ENCODE measurements at regions not wholly inside any gene's neighbourhood (a gene's known extent, or its start where the extent isn't known, plus 50 kb on each side); places are given as distances from the start of the nearest gene placed in this dataset.

DNA sequence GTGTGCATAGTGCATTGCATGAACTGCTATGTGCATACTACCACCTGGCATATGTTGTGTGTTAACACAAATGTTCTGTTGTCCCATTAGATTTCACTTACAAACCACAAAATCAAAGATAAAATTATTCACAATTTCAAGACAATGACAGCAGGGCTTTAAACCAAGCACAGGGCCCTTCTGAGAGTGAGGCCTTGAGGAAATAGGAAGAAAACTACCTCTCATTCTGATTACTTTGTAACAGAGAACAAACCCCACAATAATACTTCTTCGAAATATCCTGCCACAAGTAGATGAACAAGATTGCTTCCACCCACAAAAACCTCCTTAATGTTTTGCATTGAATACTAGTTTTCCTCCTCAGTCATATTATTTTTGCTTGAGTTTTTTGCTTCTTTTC lies 85.5 kb upstream of the SPANXB1 start:
- Histone ChIP-seq H3K27ac (no peak overlapping the region), H3K9me3 (no peaks in the 10 kb centered on the region), H3K4me3 (no peak overlapping the region), H3K4me1 (no peaks in the 10 kb centered on the region), H3K27me3 (no peaks in the 10 kb centered on the region), H3K36me3 (no peaks in the 10 kb centered on the region)
- intact Hi-C loops (cut with DNase I; ENCODE audit: low total_unique reads) = no loop called here
- TF ChIP-seq, protein P1, sequence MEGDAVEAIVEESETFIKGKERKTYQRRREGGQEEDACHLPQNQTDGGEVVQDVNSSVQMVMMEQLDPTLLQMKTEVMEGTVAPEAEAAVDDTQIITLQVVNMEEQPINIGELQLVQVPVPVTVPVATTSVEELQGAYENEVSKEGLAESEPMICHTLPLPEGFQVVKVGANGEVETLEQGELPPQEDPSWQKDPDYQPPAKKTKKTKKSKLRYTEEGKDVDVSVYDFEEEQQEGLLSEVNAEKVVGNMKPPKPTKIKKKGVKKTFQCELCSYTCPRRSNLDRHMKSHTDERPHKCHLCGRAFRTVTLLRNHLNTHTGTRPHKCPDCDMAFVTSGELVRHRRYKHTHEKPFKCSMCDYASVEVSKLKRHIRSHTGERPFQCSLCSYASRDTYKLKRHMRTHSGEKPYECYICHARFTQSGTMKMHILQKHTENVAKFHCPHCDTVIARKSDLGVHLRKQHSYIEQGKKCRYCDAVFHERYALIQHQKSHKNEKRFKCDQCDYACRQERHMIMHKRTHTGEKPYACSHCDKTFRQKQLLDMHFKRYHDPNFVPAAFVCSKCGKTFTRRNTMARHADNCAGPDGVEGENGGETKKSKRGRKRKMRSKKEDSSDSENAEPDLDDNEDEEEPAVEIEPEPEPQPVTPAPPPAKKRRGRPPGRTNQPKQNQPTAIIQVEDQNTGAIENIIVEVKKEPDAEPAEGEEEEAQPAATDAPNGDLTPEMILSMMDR (IDR thresholded peaks at IDR 0.05) = no peak
- no peak for TF ChIP-seq POLR2A (IDR thresholded peaks at IDR 0.05)
- DNase-seq = no peak

DNA sequence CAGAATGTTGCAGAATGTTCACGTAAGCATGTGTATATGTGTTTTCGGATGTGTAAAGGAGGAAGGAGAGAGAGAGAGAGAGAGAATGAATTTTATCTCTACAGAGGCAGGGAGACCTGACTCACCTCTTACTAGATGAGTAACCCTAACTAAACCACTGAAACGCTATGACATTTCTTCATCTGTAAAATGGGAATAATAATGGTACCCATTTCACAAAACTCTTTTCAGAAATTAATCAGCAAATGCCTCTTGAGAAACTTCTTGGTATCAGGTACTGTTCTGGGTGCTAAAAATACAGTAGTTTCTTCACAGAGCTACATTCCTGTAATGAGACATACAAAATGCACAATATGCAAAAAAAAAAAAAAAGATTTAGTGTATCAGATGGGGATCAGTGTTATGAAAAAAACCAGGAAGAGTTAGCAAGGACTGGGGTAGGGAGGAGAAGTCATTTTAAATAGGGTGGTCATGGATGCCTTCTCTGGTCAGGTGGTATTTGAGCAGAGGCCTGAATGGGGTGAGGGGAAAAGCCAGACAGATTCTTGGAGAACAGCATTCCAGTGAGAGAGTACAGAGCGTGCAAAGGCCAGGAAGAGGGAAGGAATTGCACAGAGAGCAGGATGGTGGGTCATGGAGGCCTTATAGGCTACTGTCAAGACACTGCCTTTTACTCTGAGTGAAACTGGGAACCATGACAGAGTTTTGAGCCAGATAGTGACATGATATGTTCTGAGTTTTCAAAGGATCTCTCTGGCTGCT lies 84.9 kb upstream of the SPANXB1 start:
- DNase-seq = no peak
- Histone ChIP-seq H3K4me3 (no peak overlapping the region), H3K27me3 (no peaks in the 10 kb centered on the region), H3K36me3 (no peaks in the 10 kb centered on the region), H3K4me1 (no peaks in the 10 kb centered on the region), H3K27ac (no peak overlapping the region), H3K9me3 (no peaks in the 10 kb centered on the region)
- TF ChIP-seq, protein P1 (IDR thresholded peaks at IDR 0.05) = no peak
- TF ChIP-seq POLR2A (IDR thresholded peaks at IDR 0.05) = no peak
- intact Hi-C loops (cut with DNase I; ENCODE audit: low total_unique reads) = no loop called here

DNA sequence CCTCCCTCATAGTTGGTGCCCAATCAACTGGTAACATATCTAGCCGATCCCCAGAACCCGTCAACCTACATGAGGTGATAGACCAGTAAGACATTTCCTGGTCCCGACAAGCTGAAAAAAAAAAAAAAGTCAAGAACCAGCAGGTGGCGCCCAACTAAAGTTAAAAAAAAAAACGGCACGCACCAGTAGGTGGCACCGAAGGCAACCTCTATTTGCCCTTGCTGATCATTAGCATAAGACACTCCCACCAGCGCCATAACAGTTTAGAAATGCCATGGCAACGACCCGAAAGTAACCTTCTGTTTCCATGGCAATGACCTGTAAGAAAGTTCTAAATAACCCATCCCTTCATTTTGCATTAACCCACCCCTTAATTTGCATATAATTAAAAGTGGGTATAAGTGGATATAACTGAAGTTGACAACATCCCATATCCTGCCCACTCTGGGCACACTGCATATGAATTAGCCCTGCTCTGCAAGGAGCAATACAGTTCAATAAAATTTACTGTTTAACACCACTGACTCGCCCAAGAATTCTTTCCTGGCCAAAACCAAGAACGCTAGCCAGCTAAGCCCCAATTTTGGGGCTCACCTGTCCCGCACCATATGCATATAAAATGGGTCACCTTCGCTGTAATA lies 83.9 kb upstream of the SPANXB1 start:
- H3K4me1 ChIP-seq = no peaks in the 10 kb centered on the region
- no peak for DNase-seq
- H3K4me3 ChIP-seq = no peak overlapping the region
- H3K9me3 ChIP-seq = no peaks in the 10 kb centered on the region
- H3K36me3 ChIP-seq = no peaks in the 10 kb centered on the region
- no peaks in the 10 kb centered on the region for H3K27me3 ChIP-seq
- intact Hi-C loops (cut with DNase I; ENCODE audit: low total_unique reads) = no loop called here
- TF ChIP-seq, protein P1 (IDR thresholded peaks at IDR 0.05) = peak in 1 of 4 experiments; percentile 26
- TF ChIP-seq POLR2A (IDR thresholded peaks at IDR 0.05) = no peak
- H3K27ac ChIP-seq = no peak overlapping the region

DNA sequence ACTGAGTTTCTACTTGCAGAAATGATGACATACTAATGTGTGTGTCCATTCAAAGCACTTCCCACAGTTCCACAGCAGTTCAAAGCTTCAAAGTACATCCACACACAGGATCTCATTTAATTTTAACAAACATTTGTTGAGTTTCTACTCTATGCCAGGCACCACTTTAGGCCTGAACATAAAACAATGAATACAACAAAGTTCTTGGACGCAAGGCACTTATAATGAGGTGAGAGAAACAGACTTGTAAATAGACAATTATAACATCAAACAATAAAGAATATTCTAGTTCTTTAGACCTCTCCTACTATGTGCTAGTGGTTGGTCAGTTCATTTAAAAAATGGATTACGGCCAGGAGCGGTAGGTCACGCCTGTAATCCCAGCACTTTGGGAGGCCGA lies 82.0 kb upstream of the SPANXB1 start:
- TF ChIP-seq, protein P1 (IDR thresholded peaks at IDR 0.05) = no peak
- TF ChIP-seq POLR2A (IDR thresholded peaks at IDR 0.05) = no peak
- Histone ChIP-seq H3K27ac (no peak overlapping the region), H3K27me3 (no peaks in the 10 kb centered on the region), H3K4me3 (no peak overlapping the region), H3K36me3 (no peaks in the 10 kb centered on the region), H3K4me1 (no peaks in the 10 kb centered on the region), H3K9me3 (no peaks in the 10 kb centered on the region)
- intact Hi-C loops (cut with DNase I; ENCODE audit: low total_unique reads) = no loop called here
- no peak for DNase-seq

DNA sequence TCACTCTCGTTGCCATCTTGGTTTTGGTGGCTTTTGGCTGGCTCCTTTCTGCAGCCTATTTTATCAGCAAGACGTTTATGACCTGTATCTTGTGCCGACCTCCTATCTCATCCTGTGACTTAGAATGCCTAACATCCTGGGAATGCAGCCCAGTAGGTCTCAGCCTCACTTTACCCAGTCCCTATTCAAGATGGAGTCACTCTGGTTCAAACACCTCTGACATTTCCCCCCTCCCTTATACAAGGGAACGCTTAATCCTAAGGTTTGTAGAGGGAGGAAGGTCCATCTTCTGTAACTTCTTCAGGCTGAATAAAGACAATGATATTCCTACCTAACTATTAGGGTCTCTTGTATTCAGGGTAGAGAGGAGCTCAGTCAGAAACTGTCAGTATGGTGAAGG lies 79.3 kb upstream of the SPANXB1 start:
- Histone ChIP-seq H3K9me3 (no peaks in the 10 kb centered on the region), H3K27me3 (no peaks in the 10 kb centered on the region), H3K4me3 (no peak overlapping the region), H3K36me3 (no peaks in the 10 kb centered on the region), H3K27ac (no peak overlapping the region), H3K4me1 (no peaks in the 10 kb centered on the region)
- no peak for DNase-seq
- intact Hi-C loops (cut with DNase I; ENCODE audit: low total_unique reads) = no loop called here
- TF ChIP-seq, protein P1 (IDR thresholded peaks at IDR 0.05) = no peak
- TF ChIP-seq POLR2A (IDR thresholded peaks at IDR 0.05) = no peak
